Astrocyte (in vitro differentiated cells and primary cell): ENCODE measurements at regions not wholly inside any gene's neighbourhood (a gene's known extent, or its start where the extent isn't known, plus 50 kb on each side); places are given as distances from the start of the nearest gene placed in this dataset.

Source experiments
- DNase-seq: peaks from one replicate; pipeline ENCODE4 v3.0.0-alpha.2; 2010; ENCODE audit warnings: low read depth
- FAIRE-seq: peaks from 2 replicates; lab custom pipeline; 2011; peaks lifted over from hg19 to GRCh38; lab: Jason Lieb, UNC
- H2AFZ ChIP-seq: 2 replicates; pipeline ENCODE4 v1.6.0; 2012; ENCODE audit warnings: low read depth, low read length, inconsistent platforms
- H3K27ac ChIP-seq: 2 replicates; pipeline ENCODE4 v1.5.1; 2011; ENCODE audit warnings: low read depth, low read length, inconsistent platforms
- H3K27me3 ChIP-seq: 2 replicates; pipeline ENCODE4 v1.6.0; 2011; ENCODE audit warnings: low read length, inconsistent platforms; ENCODE audit not compliant: insufficient read depth
- H3K36me3 ChIP-seq: 2 replicates; pipeline ENCODE4 v1.5.1; 2011; ENCODE audit warnings: low read length, inconsistent platforms; ENCODE audit not compliant: insufficient read depth
- H3K4me1 ChIP-seq: 2 replicates; pipeline ENCODE4 v1.5.1; 2011; ENCODE audit warnings: low read length, inconsistent platforms; ENCODE audit not compliant: insufficient read depth
- H3K4me2 ChIP-seq: 2 replicates; pipeline ENCODE4 v1.6.0; 2012; ENCODE audit warnings: low read length, inconsistent platforms
- H3K4me3 ChIP-seq: 2 replicates; pipeline ENCODE4 v1.5.1; 2011; ENCODE audit warnings: low read depth, mild to moderate bottlenecking, low read length, inconsistent platforms; ENCODE audit not compliant: insufficient read depth
- H3K79me2 ChIP-seq: 2 replicates; pipeline ENCODE4 v1.6.0; 2012; ENCODE audit warnings: mild to moderate bottlenecking, low read length, inconsistent platforms; ENCODE audit not compliant: insufficient read depth
- H3K9ac ChIP-seq: 2 replicates; pipeline ENCODE4 v1.6.0; 2012; ENCODE audit warnings: mild to moderate bottlenecking, low read length, inconsistent platforms
- H3K9me3 ChIP-seq: 2 replicates; pipeline ENCODE4 v1.5.1; 2012; ENCODE audit warnings: low read depth, mild to moderate bottlenecking, low read length, inconsistent platforms; ENCODE audit not compliant: insufficient read depth
- H4K20me1 ChIP-seq: 2 replicates; pipeline ENCODE4 v1.6.0; 2012; ENCODE audit warnings: low read length, inconsistent platforms; ENCODE audit not compliant: insufficient read depth
- H3K27ac Mint-ChIP-seq: one replicate; pipeline ENCODE4 v1.8.0; 2021; ENCODE audit warnings: mild to moderate bottlenecking, mixed read lengths; ENCODE audit not compliant: unreplicated experiment
- H3K27me3 Mint-ChIP-seq: one replicate; pipeline ENCODE4 v1.8.0; 2021; ENCODE audit warnings: low read depth, mixed read lengths; ENCODE audit not compliant: unreplicated experiment
- H3K36me3 Mint-ChIP-seq: one replicate; pipeline ENCODE4 v1.8.0; 2021; ENCODE audit warnings: low read depth, mixed read lengths; ENCODE audit not compliant: unreplicated experiment
- H3K4me1 Mint-ChIP-seq: one replicate; pipeline ENCODE4 v1.8.0; 2021; ENCODE audit warnings: low read depth, mixed read lengths; ENCODE audit not compliant: unreplicated experiment
- H3K4me3 Mint-ChIP-seq: one replicate; pipeline ENCODE4 v1.8.0; 2021; ENCODE audit warnings: mild to moderate bottlenecking, moderate library complexity, mixed read lengths; ENCODE audit not compliant: unreplicated experiment
- H3K9me3 Mint-ChIP-seq: one replicate; pipeline ENCODE4 v1.8.0; 2021; ENCODE audit warnings: mild to moderate bottlenecking, mixed read lengths; ENCODE audit not compliant: unreplicated experiment
- EZH2 ChIP-seq: IDR thresholded peaks from 2 replicates; pipeline ENCODE4 v1.6.1; 2012; ENCODE audit warnings: mild to moderate bottlenecking, low read length, inconsistent platforms; ENCODE audit not compliant: insufficient read depth
- TF ChIP-seq, protein P1 (sequence below): IDR thresholded peaks from 2 replicates; pipeline ENCODE4 v1.5.1; 2011; ENCODE audit warnings: low read depth, mild to moderate bottlenecking, inconsistent platforms, low read length, moderate library complexity; ENCODE audit not compliant: insufficient read depth

DNA sequence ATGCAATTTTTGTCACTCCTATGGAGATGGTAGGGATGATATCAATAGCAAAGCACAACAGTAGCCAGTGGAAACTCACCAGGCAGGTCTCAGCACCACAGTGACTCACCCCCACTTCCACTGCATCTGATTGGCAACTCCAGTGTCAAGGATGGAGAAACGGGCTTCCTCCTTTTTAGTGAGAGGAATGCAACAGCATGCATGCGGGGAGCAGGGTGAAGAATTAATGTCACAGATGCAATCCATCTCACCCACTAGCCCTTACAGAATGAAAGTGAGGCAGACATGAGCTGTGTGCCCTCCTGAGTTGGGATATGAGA, 467.0 kb upstream of the C16orf82 start:
- Histone ChIP-seq H3K27me3 (no peaks in the 10 kb centered on the region), H3K79me2 (no peaks in the 10 kb centered on the region), H4K20me1 (no peaks in the 10 kb centered on the region), H3K9ac (no peak overlapping the region), H3K4me2 (no peak overlapping the region), H3K9me3 (no peaks in the 10 kb centered on the region), H3K27ac (no peak overlapping the region), H3K4me1 (no peaks in the 10 kb centered on the region), H3K36me3 (no peaks in the 10 kb centered on the region), H2AFZ (no peak overlapping the region), H3K4me3 (no peak overlapping the region)
- Mint-ChIP-seq H3K36me3 (no peaks in the 10 kb centered on the region), H3K27ac (no peak overlapping the region), H3K27me3 (no peaks in the 10 kb centered on the region), H3K4me3 (no peak overlapping the region), H3K4me1 (no peaks in the 10 kb centered on the region), H3K9me3 (peaks cover 9% of the 10 kb centered on the region)
- DNase-seq, result no peak
- FAIRE-seq, result no peak
- TF ChIP-seq, protein P1, sequence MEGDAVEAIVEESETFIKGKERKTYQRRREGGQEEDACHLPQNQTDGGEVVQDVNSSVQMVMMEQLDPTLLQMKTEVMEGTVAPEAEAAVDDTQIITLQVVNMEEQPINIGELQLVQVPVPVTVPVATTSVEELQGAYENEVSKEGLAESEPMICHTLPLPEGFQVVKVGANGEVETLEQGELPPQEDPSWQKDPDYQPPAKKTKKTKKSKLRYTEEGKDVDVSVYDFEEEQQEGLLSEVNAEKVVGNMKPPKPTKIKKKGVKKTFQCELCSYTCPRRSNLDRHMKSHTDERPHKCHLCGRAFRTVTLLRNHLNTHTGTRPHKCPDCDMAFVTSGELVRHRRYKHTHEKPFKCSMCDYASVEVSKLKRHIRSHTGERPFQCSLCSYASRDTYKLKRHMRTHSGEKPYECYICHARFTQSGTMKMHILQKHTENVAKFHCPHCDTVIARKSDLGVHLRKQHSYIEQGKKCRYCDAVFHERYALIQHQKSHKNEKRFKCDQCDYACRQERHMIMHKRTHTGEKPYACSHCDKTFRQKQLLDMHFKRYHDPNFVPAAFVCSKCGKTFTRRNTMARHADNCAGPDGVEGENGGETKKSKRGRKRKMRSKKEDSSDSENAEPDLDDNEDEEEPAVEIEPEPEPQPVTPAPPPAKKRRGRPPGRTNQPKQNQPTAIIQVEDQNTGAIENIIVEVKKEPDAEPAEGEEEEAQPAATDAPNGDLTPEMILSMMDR, result no peak
- TF ChIP-seq EZH2, result no peak

DNA sequence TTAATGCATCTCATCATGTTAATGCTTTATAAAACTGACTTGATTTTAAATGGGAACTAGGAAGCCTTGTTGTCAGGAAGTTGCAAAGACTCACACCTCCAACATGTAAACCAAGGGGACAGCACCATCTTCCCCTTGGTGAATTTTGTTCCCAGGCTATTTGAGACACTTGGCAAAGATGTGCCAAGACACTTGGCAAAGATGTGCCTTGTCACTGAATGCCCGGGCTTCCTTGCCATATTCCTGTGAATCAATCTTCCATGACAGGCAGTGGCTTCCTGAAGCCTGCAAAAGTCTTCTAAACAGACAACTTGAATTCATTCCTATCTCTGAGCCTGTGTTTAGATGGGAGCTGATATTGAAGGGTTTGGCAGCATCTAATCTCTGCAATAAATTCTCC, 465.4 kb upstream of the C16orf82 start:
- no peak for DNase-seq
- H3K27ac ChIP-seq, result no peak overlapping the region
- no peaks in the 10 kb centered on the region for H3K27me3 Mint-ChIP-seq
- no peak overlapping the region for H3K4me3 ChIP-seq
- H3K27ac Mint-ChIP-seq, result no peak overlapping the region
- H3K4me1 ChIP-seq, result no peaks in the 10 kb centered on the region
- H3K9ac ChIP-seq, result no peak overlapping the region
- H3K79me2 ChIP-seq, result no peaks in the 10 kb centered on the region
- H3K27me3 ChIP-seq, result no peaks in the 10 kb centered on the region
- peaks cover 3% of the 10 kb centered on the region for H3K9me3 Mint-ChIP-seq
- FAIRE-seq, result no peak
- peaks cover 2% of the 10 kb centered on the region for H3K9me3 ChIP-seq
- H3K4me1 Mint-ChIP-seq, result no peaks in the 10 kb centered on the region
- H3K4me3 Mint-ChIP-seq, result no peak overlapping the region
- no peaks in the 10 kb centered on the region for H3K36me3 Mint-ChIP-seq
- no peaks in the 10 kb centered on the region for H4K20me1 ChIP-seq
- no peak overlapping the region for H2AFZ ChIP-seq
- H3K4me2 ChIP-seq, result no peak overlapping the region
- no peak for TF ChIP-seq EZH2
- TF ChIP-seq, protein P1, result no peak
- H3K36me3 ChIP-seq, result no peaks in the 10 kb centered on the region

DNA sequence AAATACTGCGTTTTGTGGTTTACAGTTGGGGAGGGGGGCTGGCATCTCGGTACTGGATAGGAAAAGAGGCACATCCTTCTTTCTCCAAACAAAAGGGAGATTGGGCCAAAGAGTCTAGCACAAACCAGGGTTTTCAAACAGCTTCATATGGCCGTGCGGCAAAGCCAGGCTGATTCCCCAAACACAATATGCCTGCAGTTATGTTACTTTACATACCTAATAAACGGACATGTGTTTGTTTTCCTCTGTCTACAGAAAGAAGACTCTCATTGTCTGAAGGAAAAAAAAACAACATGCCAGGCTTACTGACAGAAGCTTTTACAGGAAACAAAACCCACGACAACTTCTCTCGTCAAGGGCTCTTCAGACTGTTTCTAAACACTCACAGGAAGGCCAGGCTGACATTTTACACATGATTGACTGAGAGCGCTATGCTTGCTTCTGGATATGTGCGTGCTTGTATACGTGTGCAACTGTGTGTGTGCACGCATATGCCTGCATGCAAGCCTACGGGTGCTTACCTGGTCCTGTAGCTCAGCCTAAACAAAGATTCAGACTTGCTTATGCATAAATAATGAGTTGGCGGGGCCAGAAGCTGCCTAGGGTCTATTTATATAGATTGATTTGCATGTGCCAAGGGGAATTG, 461.0 kb upstream of the C16orf82 start:
- no peak overlapping the region for H2AFZ ChIP-seq
- TF ChIP-seq, protein P1, result no peak
- no peak for TF ChIP-seq EZH2
- DNase-seq, result no peak
- Mint-ChIP-seq H3K4me3 (no peak overlapping the region), H3K36me3 (no peaks in the 10 kb centered on the region), H3K27me3 (no peaks in the 10 kb centered on the region), H3K4me1 (no peaks in the 10 kb centered on the region), H3K9me3 (peaks cover 6% of the 10 kb centered on the region), H3K27ac (no peak overlapping the region)
- no peaks in the 10 kb centered on the region for H3K4me1 ChIP-seq
- no peak overlapping the region for H3K9ac ChIP-seq
- no peak for FAIRE-seq
- H3K9me3 ChIP-seq, result peaks cover 4% of the 10 kb centered on the region
- no peak overlapping the region for H3K27ac ChIP-seq
- H3K36me3 ChIP-seq, result no peaks in the 10 kb centered on the region
- no peaks in the 10 kb centered on the region for H3K79me2 ChIP-seq
- no peak overlapping the region for H3K4me2 ChIP-seq
- H4K20me1 ChIP-seq, result no peaks in the 10 kb centered on the region
- H3K4me3 ChIP-seq, result no peak overlapping the region
- H3K27me3 ChIP-seq, result no peaks in the 10 kb centered on the region
